ENCODE measurements at regions not wholly inside any gene's neighbourhood (a gene's known extent, or its start where the extent isn't known, plus 50 kb on each side); places are given as distances from the start of the nearest gene placed in this dataset.
"Not testable (repeated sequence)": the region's sequence is repeated elsewhere in the genome, so short reads cannot be mapped to it uniquely, and the experiment has no call there.

DNA sequence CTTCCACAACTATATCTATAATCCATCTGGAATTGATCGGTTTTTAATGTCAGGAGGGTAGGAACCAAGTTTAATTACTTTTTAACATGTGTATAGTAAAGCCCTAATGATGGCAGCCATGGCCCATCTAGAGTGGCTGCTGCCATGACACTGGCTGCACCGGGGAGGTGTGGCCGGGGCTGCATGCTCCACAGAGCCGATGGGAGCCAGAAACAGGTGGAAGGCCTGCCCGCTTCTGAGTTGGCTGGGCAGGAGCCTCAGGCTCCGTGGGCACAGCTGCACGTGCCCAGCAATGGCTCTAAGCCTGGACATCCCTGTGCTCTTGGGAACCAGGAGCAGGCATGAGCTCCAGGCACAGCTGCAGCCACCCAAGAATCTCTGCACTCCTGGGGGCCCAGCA lies 73.0 kb downstream of the GBP6 start:
- Mint-ChIP-seq H3K36me3 (peaks cover 28% of the 10 kb centered on the region), H3K27ac (no peak overlapping the region), H3K4me1 (no peaks in the 10 kb centered on the region), H3K27me3 (ENCODE audit: low read depth) (peaks cover 4% of the 10 kb centered on the region), H3K4me3 (no peak overlapping the region), H3K9me3 (peaks cover 52% of the 10 kb centered on the region)
- CTCF ChIA-PET = no interaction called here
- DNase-seq (ENCODE audit: low spot score) (no peak), ATAC-seq (no peak)
- TF ChIP-seq, protein P1, sequence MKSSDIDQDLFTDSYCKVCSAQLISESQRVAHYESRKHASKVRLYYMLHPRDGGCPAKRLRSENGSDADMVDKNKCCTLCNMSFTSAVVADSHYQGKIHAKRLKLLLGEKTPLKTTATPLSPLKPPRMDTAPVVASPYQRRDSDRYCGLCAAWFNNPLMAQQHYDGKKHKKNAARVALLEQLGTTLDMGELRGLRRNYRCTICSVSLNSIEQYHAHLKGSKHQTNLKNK (CRISPR knock-in tag; IDR thresholded peaks at IDR 0.05) = no peak
- TF ChIP-seq ZNF396 (CRISPR knock-in tag; IDR thresholded peaks at IDR 0.05; ENCODE audit: borderline replicate concordance) = no peak
- no peak for TF ChIP-seq ZNF121 (CRISPR knock-in tag; IDR thresholded peaks at IDR 0.05)
- no peak for TF ChIP-seq MLX (CRISPR knock-in tag; IDR thresholded peaks at IDR 0.05)
- TF ChIP-seq, protein P2, sequence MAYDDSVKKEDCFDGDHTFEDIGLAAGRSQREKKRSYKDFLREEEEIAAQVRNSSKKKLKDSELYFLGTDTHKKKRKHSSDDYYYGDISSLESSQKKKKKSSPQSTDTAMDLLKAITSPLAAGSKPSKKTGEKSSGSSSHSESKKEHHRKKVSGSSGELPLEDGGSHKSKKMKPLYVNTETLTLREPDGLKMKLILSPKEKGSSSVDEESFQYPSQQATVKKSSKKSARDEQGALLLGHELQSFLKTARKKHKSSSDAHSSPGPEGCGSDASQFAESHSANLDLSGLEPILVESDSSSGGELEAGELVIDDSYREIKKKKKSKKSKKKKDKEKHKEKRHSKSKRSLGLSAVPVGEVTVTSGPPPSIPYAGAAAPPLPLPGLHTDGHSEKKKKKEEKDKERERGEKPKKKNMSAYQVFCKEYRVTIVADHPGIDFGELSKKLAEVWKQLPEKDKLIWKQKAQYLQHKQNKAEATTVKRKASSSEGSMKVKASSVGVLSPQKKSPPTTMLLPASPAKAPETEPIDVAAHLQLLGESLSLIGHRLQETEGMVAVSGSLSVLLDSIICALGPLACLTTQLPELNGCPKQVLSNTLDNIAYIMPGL (CRISPR knock-in tag; IDR thresholded peaks at IDR 0.05) = no peak
- no peak for TF ChIP-seq GTF2I (CRISPR knock-in tag; conservative IDR thresholded peaks at IDR 0.05)
- no peak for TF ChIP-seq IRF1 (CRISPR knock-in tag; IDR thresholded peaks at IDR 0.05)
- TF ChIP-seq NR3C1 (CRISPR knock-in tag; conservative IDR thresholded peaks at IDR 0.05; ENCODE audit: low read depth) = no peak
- no peak for TF ChIP-seq PREB (CRISPR knock-in tag; IDR thresholded peaks at IDR 0.05; ENCODE audit: borderline replicate concordance)
- POLR2A ChIA-PET = no interaction called here

DNA sequence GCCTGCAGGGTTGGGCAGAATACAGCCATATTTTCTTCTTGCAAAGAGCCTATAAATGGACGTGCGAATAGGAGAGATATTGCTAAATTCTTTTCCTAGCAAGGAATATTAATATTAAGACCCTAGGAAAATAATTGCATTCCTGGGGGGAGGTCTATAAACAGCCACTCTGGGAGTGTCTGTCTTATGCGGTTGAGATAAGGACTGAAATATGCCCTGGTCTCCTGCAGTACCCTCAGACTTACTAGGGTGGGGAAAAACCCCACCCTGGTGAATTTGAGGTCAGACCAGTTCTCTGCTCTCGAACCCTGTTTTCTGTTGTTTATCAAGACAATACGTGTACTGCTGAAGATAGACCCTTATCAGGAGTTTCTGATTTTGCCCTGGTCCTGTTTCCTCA lies 74.4 kb downstream of the GBP6 start:
- H3K27ac Mint-ChIP-seq; H3K4me3 Mint-ChIP-seq; H3K4me1 Mint-ChIP-seq; DNase-seq (ENCODE audit: low spot score); H3K27me3 Mint-ChIP-seq (ENCODE audit: low read depth); CTCF ChIA-PET; ATAC-seq; POLR2A ChIA-PET: not testable (repeated sequence)
- Mint-ChIP-seq H3K36me3 (peaks cover 28% of the 10 kb centered on the region), H3K9me3 (peaks cover 61% of the 10 kb centered on the region)

DNA sequence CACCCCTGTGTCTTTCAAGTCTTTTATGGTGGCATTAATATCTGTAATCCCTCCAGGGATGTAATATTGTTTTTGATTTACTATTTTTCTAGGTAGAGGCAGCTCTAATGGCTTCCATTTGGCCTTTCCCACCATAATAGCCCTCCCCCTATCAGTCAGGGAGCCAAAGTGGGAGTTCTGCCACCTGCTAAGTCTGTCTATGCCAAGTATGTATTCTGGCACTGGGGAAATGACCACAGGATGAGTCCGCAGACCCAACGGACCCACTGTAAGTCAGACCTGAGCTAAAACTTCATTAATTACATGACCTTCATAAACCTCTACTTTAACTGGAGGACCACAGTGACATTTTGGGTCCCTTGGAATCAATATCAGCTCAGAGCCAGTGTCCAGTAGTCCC lies 77.1 kb downstream of the GBP6 start:
- ATAC-seq (no peak), DNase-seq (ENCODE audit: low spot score) (no peak)
- Mint-ChIP-seq H3K4me1 (no peaks in the 10 kb centered on the region), H3K9me3 (peaks cover 69% of the 10 kb centered on the region), H3K36me3 (peaks cover 28% of the 10 kb centered on the region), H3K27ac (no peak overlapping the region), H3K4me3 (no peak overlapping the region), H3K27me3 (ENCODE audit: low read depth) (peaks cover 4% of the 10 kb centered on the region)
- POLR2A ChIA-PET = no interaction called here
- CTCF ChIA-PET = no interaction called here
- TF ChIP-seq JUN (CRISPR knock-in tag; IDR thresholded peaks at IDR 0.05) (no peak), MLX (CRISPR knock-in tag; IDR thresholded peaks at IDR 0.05) (no peak), FOXJ3 (CRISPR knock-in tag; IDR thresholded peaks at IDR 0.05; ENCODE audit: borderline replicate concordance) (no peak)

GRCh38 chr1:89444791-89445190 lies 79.8 kb upstream of the LRRC8B start:
- no peak for DNase-seq (ENCODE audit: low spot score)
- H3K4me3 Mint-ChIP-seq = no peak overlapping the region
- no peaks in the 10 kb centered on the region for H3K27me3 Mint-ChIP-seq (ENCODE audit: low read depth)
- no peaks in the 10 kb centered on the region for H3K4me1 Mint-ChIP-seq
- ATAC-seq = no peak
- H3K27ac Mint-ChIP-seq = no peak overlapping the region
- H3K9me3 Mint-ChIP-seq = peaks cover 37% of the 10 kb centered on the region
- POLR2A ChIA-PET = no interaction called here
- H3K36me3 Mint-ChIP-seq = peaks cover 6% of the 10 kb centered on the region
- CTCF ChIA-PET = no interaction called here
- TF ChIP-seq ZNF138 (CRISPR knock-in tag; conservative IDR thresholded peaks at IDR 0.05) (no peak), NR3C1 (CRISPR knock-in tag; conservative IDR thresholded peaks at IDR 0.05; ENCODE audit: low read depth) (no peak), PRRX2 (CRISPR knock-in tag; IDR thresholded peaks at IDR 0.05) (no peak), ETV6 (CRISPR knock-in tag; IDR thresholded peaks at IDR 0.05) (no peak), EMX1 (CRISPR knock-in tag; IDR thresholded peaks at IDR 0.05) (no peak), SOX15 (CRISPR knock-in tag; IDR thresholded peaks at IDR 0.05) (no peak), OVOL2 (CRISPR knock-in tag; IDR thresholded peaks at IDR 0.05; ENCODE audit: borderline replicate concordance) (no peak), NFYB (CRISPR knock-in tag; conservative IDR thresholded peaks at IDR 0.05; ENCODE audit: low read depth) (no peak)
- TF ChIP-seq, protein P3, sequence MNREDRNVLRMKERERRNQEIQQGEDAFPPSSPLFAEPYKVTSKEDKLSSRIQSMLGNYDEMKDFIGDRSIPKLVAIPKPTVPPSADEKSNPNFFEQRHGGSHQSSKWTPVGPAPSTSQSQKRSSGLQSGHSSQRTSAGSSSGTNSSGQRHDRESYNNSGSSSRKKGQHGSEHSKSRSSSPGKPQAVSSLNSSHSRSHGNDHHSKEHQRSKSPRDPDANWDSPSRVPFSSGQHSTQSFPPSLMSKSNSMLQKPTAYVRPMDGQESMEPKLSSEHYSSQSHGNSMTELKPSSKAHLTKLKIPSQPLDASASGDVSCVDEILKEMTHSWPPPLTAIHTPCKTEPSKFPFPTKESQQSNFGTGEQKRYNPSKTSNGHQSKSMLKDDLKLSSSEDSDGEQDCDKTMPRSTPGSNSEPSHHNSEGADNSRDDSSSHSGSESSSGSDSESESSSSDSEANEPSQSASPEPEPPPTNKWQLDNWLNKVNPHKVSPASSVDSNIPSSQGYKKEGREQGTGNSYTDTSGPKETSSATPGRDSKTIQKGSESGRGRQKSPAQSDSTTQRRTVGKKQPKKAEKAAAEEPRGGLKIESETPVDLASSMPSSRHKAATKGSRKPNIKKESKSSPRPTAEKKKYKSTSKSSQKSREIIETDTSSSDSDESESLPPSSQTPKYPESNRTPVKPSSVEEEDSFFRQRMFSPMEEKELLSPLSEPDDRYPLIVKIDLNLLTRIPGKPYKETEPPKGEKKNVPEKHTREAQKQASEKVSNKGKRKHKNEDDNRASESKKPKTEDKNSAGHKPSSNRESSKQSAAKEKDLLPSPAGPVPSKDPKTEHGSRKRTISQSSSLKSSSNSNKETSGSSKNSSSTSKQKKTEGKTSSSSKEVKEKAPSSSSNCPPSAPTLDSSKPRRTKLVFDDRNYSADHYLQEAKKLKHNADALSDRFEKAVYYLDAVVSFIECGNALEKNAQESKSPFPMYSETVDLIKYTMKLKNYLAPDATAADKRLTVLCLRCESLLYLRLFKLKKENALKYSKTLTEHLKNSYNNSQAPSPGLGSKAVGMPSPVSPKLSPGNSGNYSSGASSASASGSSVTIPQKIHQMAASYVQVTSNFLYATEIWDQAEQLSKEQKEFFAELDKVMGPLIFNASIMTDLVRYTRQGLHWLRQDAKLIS (CRISPR knock-in tag; IDR thresholded peaks at IDR 0.05; ENCODE audit: borderline replicate concordance) = no peak
- TF ChIP-seq, protein P4, sequence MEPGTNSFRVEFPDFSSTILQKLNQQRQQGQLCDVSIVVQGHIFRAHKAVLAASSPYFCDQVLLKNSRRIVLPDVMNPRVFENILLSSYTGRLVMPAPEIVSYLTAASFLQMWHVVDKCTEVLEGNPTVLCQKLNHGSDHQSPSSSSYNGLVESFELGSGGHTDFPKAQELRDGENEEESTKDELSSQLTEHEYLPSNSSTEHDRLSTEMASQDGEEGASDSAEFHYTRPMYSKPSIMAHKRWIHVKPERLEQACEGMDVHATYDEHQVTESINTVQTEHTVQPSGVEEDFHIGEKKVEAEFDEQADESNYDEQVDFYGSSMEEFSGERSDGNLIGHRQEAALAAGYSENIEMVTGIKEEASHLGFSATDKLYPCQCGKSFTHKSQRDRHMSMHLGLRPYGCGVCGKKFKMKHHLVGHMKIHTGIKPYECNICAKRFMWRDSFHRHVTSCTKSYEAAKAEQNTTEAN (CRISPR knock-in tag; IDR thresholded peaks at IDR 0.05) = no peak

Data from WTC11 (cell line).